ENCODE measurements at regions not wholly inside any gene's neighbourhood (a gene's known extent, or its start where the extent isn't known, plus 50 kb on each side); places are given as distances from the start of the nearest gene placed in this dataset.

DNA sequence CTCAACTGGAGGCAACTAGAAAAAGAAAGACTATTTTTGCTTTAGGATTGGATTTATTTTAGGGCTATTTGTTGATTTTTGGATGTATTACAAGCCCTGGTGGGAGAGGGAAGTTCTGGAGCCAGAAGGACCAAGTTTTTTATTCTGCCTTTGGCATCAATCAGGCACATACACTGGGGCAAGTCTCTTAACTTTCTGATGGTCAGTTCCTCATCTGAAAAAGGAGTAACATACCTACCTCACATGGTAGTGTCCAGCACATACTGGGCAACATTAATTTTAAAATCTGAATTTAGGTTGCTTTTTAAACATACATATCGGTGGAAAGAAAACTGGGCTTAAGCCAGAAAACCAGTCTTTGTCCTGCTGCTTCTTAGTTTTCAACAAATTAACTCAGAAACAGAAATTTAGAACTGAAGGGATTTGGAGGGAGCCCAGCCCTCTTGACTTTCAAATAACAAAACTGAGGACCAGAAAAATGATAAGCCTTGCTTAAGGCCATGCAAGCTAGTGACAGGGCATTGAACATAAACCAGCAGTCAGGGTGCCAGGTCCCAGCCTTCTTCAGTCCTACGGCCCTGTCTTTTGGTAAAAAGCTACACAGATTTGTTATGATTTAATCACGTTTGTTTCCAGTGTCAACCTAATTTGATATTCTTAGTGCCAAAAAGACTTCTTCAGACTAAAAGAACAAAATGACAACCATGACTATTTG, 90.2 kb upstream of the SLC38A2 start:
- no peak for DNase-seq

DNA sequence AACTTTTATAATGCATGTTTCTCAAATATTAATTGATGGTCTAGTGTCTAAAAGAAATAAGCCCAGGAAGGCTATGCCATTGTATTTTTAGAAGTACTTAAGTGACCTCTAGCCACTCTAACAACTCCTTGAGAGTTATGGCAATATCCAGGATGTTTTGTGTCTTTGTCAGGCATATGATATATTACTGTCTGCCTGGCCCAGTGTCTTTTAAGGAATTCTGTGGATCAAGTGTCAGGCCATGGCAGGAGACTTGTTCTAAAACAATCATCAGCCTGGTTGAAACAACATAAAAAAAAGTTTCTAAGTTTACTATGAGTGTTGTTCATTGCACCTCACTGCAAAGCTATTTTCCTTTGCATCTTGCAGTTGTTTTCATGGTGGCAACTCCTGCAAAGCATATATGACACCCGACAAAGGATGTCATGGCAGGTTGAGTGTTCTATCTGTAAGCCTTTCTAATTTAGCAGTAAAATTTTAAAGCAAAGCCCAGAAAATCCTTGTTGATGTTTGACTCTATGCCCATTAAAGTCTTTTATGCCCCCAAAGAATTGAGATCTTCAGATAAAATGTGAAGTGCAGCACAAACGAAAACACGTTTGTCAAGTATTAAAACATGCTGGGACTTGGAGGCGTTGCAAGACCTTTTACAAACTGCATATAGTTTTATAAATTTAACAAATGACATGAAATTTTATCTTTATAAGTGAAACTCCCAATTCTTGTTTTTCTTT, 89.5 kb upstream of the SLC38A2 start:
- DNase-seq: no peak

DNA sequence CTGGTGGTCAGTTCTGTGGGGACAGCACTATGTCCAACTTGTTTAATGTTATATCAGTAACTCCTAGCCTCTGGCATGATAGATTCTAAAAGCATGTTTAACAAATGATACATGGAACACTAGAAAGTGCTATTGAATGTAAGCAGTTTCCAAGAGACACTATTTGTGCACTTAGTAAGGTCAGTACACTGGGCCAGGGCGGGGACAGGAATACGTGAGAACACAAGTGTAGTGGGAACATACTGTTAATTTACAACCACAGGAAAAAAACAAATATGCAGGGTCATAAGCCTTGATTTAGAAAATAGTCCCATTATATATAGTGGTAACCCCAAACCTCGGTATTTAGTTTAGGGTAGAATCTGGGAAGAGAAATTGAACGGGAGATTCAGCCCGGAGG, 88.9 kb upstream of the SLC38A2 start:
- no peak for DNase-seq

DNA sequence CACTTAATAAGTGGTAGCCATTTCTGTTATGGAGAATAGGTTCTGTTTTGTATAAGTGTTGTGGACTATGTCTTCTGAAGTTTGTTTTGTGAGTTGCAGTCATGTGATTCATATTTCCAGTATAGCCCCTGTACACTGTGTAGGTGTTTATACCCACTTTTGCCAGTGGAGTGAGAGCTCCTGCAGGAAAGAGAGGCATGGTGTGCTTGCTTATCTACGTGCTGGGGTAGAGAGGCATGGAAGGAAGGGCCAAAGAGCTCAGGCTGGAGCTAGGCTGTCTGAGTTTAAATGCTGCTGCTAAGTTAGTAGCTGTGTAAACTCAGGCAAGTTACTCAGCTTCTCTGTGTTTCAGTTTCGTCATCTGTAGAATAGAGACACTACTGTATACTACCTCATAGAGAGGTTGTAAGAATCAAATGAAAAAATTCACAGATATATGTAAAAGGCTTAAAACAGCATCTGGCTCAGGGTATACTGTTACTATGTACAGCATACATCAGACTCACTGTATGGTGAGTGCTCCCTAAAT, 88.2 kb upstream of the SLC38A2 start:
- peak in 1 of 6 experiments; percentile 22 for DNase-seq

DNA sequence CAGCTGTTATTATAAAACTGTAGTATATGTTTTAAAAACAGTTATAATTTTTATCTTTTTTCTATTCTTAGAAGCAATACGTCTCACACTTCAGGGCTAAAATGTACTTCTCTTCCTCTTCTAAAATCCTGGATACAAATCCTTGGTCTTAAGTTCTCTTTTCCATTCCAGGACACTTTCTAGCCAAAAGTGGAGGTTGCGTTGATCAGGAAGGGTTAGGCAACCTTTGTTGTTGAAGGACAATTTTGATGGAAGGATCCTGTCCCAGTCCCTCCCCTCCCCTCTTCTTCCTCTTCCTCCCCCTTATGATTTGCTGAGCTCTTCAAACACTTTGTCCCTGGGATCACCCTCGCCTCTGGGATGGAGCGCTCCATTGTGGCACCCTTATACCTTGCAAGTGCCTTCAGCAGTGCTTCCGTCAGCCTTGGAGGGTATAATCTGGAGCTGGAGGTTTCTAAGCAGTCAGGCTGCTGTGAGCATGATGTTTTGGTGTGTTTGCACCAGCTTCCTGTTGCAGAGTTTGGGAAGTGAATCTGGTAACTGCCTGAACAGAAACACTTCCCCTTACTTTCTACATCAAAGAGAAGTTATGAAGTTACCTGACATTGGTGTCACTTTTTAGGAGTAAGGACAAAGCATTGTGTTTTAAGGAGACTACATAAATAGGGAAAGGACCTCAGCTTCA, 87.4 kb upstream of the SLC38A2 start:
- DNase-seq: peak in 3 of 6 experiments; percentile 9 to 23 (median 9)

DNA sequence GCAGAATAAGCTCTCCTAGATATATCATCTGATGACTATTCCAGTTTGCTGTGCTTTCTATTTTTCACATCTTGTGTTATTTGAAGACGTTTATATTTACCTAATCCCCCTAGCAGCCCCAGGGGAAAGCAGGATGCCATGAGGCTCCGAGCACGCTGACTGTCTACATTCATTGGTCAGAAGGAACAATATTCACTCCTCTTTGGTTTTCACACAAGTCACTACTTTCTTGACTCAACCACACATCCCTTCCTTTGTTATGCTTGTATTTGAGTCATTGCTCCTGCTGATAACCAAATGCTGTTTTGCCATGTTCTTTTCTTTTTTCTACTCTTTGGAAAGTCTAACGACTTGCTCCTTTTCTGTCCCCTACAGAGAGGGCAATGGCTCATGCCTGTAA, 86.5 kb upstream of the SLC38A2 start:
- DNase-seq: no peak

DNA sequence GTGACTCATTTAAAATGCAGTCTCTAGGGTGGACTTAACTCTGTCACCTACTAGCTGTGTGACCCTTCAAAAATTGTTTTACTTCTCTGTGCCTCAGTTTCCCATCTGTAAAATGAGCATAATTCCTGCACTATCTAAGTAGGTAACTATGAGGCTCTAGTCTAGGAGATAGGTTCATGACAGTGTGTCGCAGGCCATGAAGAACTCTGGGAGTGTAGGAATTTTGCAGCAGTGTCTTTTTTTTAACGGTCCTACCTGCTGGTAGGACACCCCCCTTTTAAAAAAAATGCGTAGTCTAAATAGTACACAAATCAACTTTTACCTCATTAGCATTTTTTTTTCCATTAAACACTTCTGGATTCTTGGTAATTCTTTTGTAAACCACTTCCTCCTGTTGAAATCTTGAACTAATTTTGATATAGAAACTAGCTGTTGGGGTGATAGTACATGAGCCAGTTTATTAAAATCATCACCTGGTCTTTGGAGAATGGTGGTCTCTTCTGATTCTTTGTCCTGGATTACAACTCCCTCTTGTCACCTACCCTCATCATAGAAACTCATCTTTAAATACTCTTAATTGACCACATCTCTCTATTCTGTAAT, 86.0 kb upstream of the SLC38A2 start:
- peak in 2 of 6 experiments; percentile 9 to 21 for DNase-seq

DNA sequence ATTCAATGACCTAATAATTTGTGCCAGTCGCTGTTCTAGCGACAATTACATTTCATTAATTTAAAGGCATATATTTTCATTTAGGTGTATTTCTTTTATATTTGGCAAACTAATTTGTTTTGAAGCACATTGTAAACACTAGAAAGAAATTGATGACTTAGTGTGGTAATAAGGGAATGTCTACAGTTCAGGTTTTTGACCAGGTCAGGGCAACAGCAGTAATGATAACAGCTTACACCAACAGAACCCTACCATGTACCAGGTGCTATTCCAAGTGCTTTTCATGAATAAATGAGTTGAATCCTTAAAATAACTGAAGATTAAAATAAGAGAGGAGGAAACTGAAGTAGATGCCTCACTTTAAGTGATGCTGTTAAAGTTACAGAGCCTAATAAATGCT, 85.4 kb upstream of the SLC38A2 start:
- no peak for DNase-seq

DNA sequence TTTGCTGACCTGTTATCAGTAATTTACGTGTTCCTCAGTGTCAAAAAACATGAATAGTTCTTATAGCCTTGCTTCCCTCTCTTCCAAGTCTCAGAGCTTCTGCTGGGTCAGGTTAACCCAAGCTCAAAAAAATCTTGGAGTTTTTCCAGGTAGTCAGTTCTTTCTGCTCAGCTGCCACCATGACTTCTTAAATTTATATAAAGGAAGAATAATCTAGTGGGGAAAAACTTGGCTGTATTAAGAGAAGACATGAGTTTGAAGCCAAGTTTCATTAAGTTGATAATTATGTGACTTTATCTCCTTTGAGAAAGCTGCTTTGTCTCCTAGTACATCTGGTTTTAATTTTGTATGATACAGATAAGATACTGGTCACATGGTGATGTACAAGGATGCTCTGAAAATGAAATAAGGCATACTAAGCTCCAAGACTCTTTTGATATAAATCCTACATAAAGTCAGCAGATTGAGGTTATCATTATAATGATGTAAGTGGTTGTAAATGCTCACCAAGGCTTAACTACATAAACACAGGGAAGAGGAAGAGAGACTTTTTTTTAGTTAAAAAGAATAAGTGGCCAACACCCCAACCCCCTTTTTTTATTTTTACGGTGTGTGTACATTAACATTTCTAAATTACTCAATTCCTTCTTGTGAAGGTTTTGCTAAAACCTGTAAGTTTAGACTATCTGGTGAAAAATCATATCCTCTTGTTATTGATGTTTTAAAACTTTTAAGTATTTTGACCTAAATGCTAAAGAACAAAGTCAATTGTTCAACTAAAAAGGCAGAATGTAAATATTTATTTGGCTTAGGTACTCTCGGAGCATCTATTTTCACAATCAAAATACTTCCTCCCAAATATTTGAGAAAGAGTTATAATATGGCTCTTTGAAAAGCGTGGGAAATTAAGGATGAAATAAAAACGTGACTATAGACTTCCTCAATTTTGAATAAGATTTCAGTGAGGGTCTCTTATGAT, 84.1 kb upstream of the SLC38A2 start:
- no peak for DNase-seq

DNA sequence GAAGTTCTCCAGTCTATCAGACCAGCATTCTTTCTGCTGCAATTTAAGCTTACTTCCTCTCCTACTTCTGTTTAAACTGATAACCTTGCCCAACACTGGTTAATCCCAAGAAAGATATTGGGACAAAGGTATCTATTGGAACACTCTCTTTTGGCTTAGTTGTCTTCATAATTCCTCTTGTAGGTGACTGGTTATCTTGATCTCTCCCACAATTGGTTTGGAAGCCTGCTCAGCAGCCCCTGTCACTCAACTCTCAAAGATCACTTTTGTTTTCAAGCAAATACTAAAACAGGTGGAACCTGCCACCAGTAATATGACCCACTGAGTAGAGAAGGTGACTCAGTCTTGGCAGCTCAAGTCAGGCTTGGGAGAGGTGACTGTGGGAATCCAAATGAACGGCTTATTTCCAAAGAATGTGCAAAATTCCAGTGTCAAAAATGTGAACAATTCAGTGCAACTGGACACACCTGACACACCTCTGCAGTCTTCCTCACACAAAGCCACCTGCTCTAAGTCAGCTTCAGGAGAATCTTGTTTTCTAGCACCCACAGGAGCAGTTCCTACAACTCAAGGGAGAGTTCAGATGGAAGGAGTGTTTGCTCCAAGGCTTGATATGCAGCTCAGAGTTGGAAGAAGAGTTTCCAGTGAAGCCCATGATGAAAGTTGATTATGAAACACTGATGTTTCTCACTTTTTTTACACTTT, 83.2 kb upstream of the SLC38A2 start:
- DNase-seq: peak in 1 of 6 experiments; percentile 5

DNA sequence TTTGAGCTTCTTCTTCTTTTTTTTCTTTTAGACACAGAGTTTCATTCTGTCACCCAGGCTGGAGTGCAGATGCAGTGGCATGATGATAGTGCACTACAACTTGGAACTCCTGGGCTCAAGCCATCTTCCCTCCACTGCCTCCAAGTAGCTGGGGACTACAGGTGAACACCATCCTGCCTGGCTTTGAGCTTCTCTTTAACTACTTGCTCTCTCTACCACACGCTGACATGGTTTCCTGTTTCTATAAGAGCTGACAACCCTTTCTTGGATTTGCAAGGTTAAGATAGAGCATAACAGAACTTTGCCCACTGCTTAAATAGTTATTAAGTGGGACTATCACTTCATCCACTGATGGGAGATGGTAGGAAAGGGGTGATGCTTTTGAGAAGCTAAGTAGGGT, 82.4 kb upstream of the SLC38A2 start:
- peak in 3 of 6 experiments; percentile 12 to 36 (median 32) for DNase-seq

DNA sequence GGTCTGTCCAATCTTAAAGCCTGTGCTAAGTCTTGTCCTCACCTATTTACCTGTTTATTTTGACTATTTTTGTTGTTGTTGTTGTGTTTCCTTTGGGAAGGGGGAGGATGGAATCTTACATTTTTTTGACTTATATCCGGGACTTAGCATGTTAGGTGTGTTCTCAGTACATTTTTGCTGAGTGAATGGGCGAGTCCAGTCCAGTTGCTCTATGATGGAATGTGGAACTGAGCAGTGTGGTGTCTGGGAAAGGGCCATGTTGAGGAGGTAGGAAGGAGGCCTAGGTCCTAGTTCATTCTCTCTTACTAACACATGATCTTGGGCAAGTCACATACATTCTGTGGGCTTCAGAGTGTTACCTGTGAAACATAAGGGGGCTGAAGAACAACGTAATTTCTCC, 80.9 kb upstream of the SLC38A2 start:
- no peak for DNase-seq

DNA sequence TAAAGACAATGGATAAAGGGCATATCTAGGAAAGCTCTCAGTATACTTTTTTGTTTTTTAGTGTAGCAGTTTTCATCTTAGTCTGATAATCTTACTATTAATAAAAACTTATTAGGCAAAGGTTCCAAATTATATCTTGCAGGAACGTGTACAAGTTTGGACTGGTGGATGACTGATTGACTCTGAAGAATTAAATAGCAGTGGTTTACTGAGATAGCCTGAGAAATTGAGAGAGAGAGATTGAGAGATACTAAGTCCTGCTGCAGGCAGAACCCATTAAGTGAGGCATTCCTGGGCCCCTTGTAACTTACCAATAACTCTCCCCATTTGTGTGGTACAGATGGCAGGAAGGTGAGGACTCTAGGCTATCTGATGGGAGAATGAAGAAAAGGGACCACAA, 80.2 kb upstream of the SLC38A2 start:
- no peak for DNase-seq

DNA sequence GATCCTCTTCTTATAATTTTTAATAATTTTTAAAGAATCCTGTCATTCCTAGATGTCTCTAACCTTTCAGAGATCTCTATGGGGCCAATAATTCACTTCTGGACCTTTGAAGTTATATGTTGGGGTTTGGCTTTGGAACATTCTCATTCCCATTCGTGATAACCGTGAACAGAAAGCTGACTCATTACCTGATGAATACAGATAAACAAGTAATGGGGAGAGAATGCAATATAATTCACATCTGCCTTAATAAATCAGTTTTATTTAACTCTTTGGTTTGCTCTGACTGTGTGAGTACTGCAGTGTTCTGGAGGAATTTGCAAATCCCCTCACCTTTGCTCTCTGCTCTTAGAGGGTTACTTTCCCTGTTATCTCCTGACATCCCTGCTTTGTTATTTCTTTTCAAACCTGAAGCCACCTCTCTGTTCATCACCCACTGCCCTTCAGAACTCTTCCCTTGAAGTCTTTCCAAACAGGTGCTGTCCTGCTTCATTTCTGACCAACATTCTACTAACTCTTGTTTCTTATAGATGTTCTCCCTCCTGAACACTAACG, 79.6 kb upstream of the SLC38A2 start:
- DNase-seq: no peak

DNA sequence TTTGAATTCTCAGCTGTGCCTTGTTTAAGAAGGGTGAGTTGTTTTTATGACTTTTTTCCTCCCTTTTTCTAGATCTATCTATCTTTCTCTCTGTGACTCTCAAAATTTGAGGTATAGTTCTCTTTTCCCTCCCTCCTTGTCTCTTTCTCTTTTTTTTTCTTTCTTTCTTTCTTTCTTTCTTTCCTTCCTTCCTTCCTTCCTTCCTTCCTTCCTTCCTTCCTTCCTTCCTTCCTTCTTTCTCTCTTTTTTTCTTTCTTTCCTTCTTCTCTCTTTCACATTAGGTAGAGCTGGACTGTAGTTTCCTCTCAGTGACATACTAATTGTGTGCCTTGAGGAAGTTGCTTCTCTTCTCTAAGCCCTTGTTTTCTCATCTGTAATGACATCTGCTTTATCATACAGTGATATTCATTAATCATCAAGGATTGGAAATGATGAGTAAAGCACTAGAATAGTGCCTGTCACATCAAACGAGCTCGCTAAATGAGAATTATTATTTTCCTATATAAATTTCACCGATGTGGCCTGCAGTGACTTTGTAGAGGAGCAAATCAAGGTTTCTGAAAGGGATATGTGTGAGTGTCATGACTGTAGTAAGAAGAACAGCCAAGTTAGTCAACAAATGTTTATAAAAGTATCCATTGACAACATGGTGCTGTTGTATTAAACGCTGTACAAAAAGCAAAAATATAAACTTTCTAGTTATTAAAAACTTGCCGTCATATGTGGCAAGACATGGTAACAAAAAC, 78.9 kb upstream of the SLC38A2 start:
- DNase-seq: no peak

DNA sequence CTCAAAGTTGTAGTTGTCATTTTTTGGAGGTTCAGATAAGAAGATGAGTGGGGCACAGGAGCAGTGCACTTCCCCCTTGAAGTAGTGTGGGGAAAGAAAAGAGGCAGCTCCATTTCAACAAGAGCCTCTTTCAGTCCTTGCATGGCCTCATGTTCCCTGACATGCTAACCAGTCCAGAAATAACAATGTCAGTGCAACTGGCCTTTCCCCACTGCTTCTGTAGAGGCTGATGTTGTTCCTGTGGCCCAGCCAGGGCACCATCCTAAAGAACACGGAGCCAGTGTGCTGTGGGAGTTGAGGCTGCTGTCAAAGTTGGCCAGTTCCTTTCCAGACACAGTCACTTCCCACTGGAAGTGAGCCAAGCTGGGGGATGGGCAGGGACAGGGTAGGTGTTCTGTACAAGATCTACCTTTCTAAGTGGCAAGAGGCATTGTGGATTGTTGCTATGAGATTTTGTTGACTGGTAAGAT, 77.7 kb upstream of the SLC38A2 start:
- no peak for DNase-seq

DNA sequence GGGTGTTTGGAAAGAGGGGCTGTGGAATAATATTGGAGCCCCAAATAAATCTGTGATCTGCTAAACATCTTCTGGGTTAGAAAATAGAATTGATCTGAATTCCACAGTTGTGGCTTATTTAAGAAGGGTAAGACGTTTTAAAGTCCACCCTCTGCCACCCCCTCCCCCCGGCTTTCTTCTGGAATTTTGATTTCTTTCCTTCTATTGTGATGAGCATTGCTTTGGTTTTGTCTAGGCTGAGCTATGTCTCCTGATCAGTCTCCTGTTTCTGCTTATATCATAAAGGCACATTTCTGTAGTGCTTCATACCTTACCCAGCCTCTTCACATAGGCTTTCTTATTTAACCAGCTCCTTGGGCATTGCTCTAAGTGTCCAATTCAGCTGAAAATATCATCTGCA, 77.3 kb upstream of the SLC38A2 start:
- no peak for DNase-seq

DNA sequence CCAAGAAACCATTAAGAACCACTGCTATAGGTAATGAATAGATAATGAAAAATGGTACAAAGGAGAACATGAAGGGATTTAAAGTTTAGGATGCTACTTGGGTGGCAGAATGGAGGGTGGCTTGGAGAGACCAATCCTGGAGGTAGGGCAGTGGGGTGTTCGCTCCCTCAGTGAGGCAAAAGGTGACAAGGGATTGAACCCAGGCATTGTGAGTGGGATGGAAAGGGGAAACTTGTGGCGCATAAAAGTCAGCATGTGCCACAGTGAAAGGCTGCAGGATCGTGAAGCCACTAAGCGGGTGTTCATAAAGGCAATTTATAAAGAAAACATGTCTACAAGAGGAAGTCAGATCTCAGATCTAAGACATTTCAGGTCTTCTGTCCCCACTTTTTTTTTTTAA, 76.7 kb upstream of the SLC38A2 start:
- DNase-seq: peak in 1 of 6 experiments; percentile 10

DNA sequence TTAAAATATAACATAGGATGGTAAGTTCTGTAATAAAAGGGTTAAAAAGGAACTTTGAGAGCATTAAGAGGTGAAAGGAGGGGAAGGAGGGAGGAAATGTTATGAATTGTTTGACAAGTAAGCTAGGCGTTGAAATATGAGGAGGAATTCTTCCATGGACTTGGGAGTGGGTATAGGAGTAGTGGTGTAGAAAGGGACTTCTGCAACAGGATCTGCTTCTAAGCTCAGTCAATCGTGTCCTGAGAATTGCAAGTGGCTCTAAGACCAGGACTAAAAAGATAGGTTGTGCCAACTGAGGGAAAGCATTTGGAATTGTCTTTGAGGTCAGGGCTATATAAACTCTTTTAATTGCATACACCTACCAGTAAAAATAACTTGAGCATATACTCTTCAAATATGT, 74.1 kb upstream of the SLC38A2 start:
- DNase-seq: no peak
